PC-9 (cell line): ENCODE measurements at regions not wholly inside any gene's neighbourhood (a gene's known extent, or its start where the extent isn't known, plus 50 kb on each side); places are given as distances from the start of the nearest gene placed in this dataset.

ENCODE experiments used
- BruUV-seq: library from RNA; stranded (reverse); fragments of 400-500 nt; replicated peaks from 2 replicates; lab custom pipeline; 2021; lab: Mats Ljungman, UMichigan
- CTCF ChIA-PET: fragments of 300-600 bp; sonication (Branson Sonifier 250); formaldehyde crosslinking; loops from one replicate; lab custom pipeline; 2022; ENCODE audit warnings: antibody characterized with exemption; lab: Charles Lee
- POLR2A ChIA-PET: fragments of 300-600 bp; sonication (Branson Sonifier 250); formaldehyde crosslinking; loops from one replicate; lab custom pipeline; 2022; ENCODE audit warnings: antibody characterized with exemption; ENCODE audit not compliant: unreplicated experiment; lab: Charles Lee
- DNase-seq, 2 experiments: peaks; one replicate each; pipeline versions ENCODE4 v3.0.0 to v3.0.0-alpha.2; 2015 to 2022; ENCODE audit warnings: mixed read lengths in 1 of 2
- H2AFZ ChIP-seq: fragments of 200-600 bp; sonication (generic); 2 replicates; pipeline ENCODE4 v1.8.1; 2017; ENCODE audit warnings: antibody characterized with exemption
- H3F3A ChIP-seq: fragments of 200-600 bp; sonication (generic); 2 replicates; pipeline ENCODE4 v1.8.1; 2017; ENCODE audit warnings: antibody characterized with exemption, mild to moderate bottlenecking, low read depth; ENCODE audit not compliant: insufficient read depth
- H3K27ac ChIP-seq: fragments of 200-600 bp; sonication (generic); 2 replicates; pipeline ENCODE4 v1.6.1; 2016; ENCODE audit warnings: mixed run types
- H3K27me3 ChIP-seq: fragments of 200-600 bp; sonication (generic); 2 replicates; pipeline ENCODE4 v1.6.1; 2016; ENCODE audit warnings: low read depth, mixed run types; ENCODE audit not compliant: insufficient read depth
- H3K36me3 ChIP-seq: fragments of 200-600 bp; sonication (generic); 2 replicates; pipeline ENCODE4 v1.6.1; 2016; ENCODE audit warnings: low read depth, mixed run types
- H3K4me1 ChIP-seq: fragments of 200-600 bp; sonication (generic); replicated peaks from 2 replicates; pipeline ENCODE4 v1.6.1; 2016; ENCODE audit warnings: mixed run types; ENCODE audit not compliant: insufficient read depth
- H3K4me2 ChIP-seq: fragments of 200-600 bp; sonication (generic); 2 replicates; pipeline ENCODE4 v1.6.1; 2017; ENCODE audit warnings: mixed run types
- H3K4me3 ChIP-seq: fragments of 200-600 bp; sonication (generic); 2 replicates; pipeline ENCODE4 v1.6.1; 2016; ENCODE audit warnings: mixed run types
- H3K79me2 ChIP-seq: fragments of 200-600 bp; sonication (generic); 2 replicates; pipeline ENCODE4 v1.6.1; 2017; ENCODE audit warnings: low read depth, mixed run types
- H3K9me2 ChIP-seq: fragments of 200-600 bp; sonication (generic); 2 replicates; pipeline ENCODE4 v1.8.1; 2017; ENCODE audit warnings: mild to moderate bottlenecking; ENCODE audit not compliant: insufficient read depth
- H3K9me3 ChIP-seq: fragments of 200-600 bp; sonication (generic); 2 replicates; pipeline ENCODE4 v1.8.1; 2016; ENCODE audit warnings: low read depth; ENCODE audit not compliant: insufficient read depth
- H4K20me1 ChIP-seq: fragments of 200-600 bp; sonication (generic); 2 replicates; pipeline ENCODE4 v1.8.1; 2017; ENCODE audit not compliant: insufficient read depth
- CTCF ChIP-seq: fragments of 200-600 bp; sonication (generic); conservative IDR thresholded peaks from 2 replicates; pipeline ENCODE4 v1.6.1; 2017; ENCODE audit warnings: mixed run types, antibody characterized with exemption, mild to moderate bottlenecking, moderate library complexity
- EZH2 ChIP-seq: fragments of 200-600 bp; sonication (generic); IDR thresholded peaks from 2 replicates; pipeline ENCODE4 v1.8.0; 2017; ENCODE audit warnings: antibody characterized with exemption, low read depth
- intact Hi-C: fragments of 100-400 bp; cut with micrococcal nuclease; formaldehyde crosslinking; loops from one replicate; pipeline ENCODE4 v1.10.0; 2022; ENCODE audit not compliant: unreplicated experiment

GRCh38 chr13:83184819-83185218, 697.5 kb downstream of the SLITRK1 start:
- H4K20me1 ChIP-seq, result no peaks in the 10 kb centered on the region
- no peaks in the 10 kb centered on the region for H3F3A ChIP-seq
- no peaks in the 10 kb centered on the region for H3K27me3 ChIP-seq
- no peaks in the 10 kb centered on the region for H3K9me2 ChIP-seq
- no TSS peak for BruUV-seq
- H3K27ac ChIP-seq, result no peak overlapping the region
- H3K4me2 ChIP-seq, result no peak overlapping the region
- ChIA-PET POLR2A (no interaction called here), CTCF (no interaction called here)
- intact Hi-C loops, result no loop called here
- H3K4me3 ChIP-seq, result no peak overlapping the region
- TF ChIP-seq CTCF, result no peak
- no peak for TF ChIP-seq EZH2
- no peak overlapping the region for H2AFZ ChIP-seq
- no peaks in the 10 kb centered on the region for H3K79me2 ChIP-seq
- H3K36me3 ChIP-seq, result no peaks in the 10 kb centered on the region
- no peaks in the 10 kb centered on the region for H3K4me1 ChIP-seq
- DNase-seq, result no peak
- H3K9me3 ChIP-seq, result no peaks in the 10 kb centered on the region; the same call in 1 of the 2 replicates

GRCh38 chr13:83184150-83184475, 698.2 kb downstream of the SLITRK1 start:
- H3F3A ChIP-seq, result no peaks in the 10 kb centered on the region
- H3K4me3 ChIP-seq, result no peak overlapping the region

GRCh38 chr13:83183439-83184149, 698.7 kb downstream of the SLITRK1 start:
- CTCF ChIA-PET, result no interaction called here
- no peaks in the 10 kb centered on the region for H3K27me3 ChIP-seq
- POLR2A ChIA-PET, result no interaction called here
- TF ChIP-seq CTCF (no peak), EZH2 (no peak)
- H3K4me1 ChIP-seq, result no peaks in the 10 kb centered on the region
- intact Hi-C loops, result no loop called here
- H4K20me1 ChIP-seq, result no peaks in the 10 kb centered on the region
- no peaks in the 10 kb centered on the region for H3F3A ChIP-seq
- no peaks in the 10 kb centered on the region for H3K79me2 ChIP-seq
- no peak overlapping the region for H3K27ac ChIP-seq
- no TSS peak for BruUV-seq
- no peaks in the 10 kb centered on the region; the same call in 1 of the 2 replicates for H3K9me3 ChIP-seq
- no peak for DNase-seq
- H3K4me2 ChIP-seq, result no peak overlapping the region
- no peaks in the 10 kb centered on the region for H3K36me3 ChIP-seq
- no peak overlapping the region for H2AFZ ChIP-seq
- no peaks in the 10 kb centered on the region for H3K9me2 ChIP-seq
- no peak overlapping the region for H3K4me3 ChIP-seq

More at GRCh38 chr13:83184150-83184475, 698.2 kb downstream of the SLITRK1 start:
- Histone ChIP-seq H3K79me2 (no peaks in the 10 kb centered on the region), H3K27me3 (no peaks in the 10 kb centered on the region), H3K9me3 (no peaks in the 10 kb centered on the region; the same call in 1 of the 2 replicates), H3K27ac (no peak overlapping the region), H2AFZ (no peak overlapping the region), H3K4me2 (no peak overlapping the region), H4K20me1 (no peaks in the 10 kb centered on the region), H3K9me2 (no peaks in the 10 kb centered on the region), H3K4me1 (no peaks in the 10 kb centered on the region), H3K36me3 (no peaks in the 10 kb centered on the region)
- ChIA-PET CTCF (no interaction called here), POLR2A (no interaction called here)
- no peak for TF ChIP-seq CTCF
- no peak for TF ChIP-seq EZH2
- BruUV-seq, result no TSS peak
- no peak for DNase-seq
- intact Hi-C loops, result no loop called here
